ENCODE measurements at regions not wholly inside any gene's neighbourhood (a gene's known extent, or its start where the extent isn't known, plus 50 kb on each side); places are given as distances from the start of the nearest gene placed in this dataset.
"Not testable (repeated sequence)": the region's sequence is repeated elsewhere in the genome, so short reads cannot be mapped to it uniquely, and the experiment has no call there.

DNA sequence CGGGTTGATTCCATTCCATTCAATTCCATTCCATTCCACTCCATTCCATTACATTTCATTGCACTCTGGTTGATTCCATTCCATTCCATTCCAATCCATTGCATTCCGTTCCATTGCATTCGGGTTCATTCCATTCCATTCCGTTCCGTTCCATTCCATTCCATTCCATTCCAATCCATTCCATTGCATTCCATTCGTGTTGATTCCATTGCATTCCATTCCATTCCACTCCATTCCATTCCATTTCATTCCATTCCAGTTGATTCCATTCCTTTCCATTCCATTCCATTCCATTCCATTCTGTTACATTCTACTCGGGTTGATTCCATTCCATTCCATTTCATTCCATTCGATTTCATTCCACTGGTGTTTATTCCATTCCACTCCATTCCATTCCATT lies 133.3 kb downstream of the CWH43 start:
- TF ChIP-seq CREBL2 (CRISPR knock-in tag; IDR thresholded peaks at IDR 0.05; ENCODE audit: borderline replicate concordance); ZNF207 (IDR thresholded peaks at IDR 0.05; ENCODE audit: borderline replicate concordance); FOXM1 (CRISPR knock-in tag; IDR thresholded peaks at IDR 0.05); RERE (CRISPR knock-in tag; IDR thresholded peaks at IDR 0.05; ENCODE audit: low read depth); MAFK (conservative IDR thresholded peaks at IDR 0.05 in 1 of 2, IDR thresholded peaks at IDR 0.05 in 1 of 2; ENCODE audit: low read length in 2 of 2); MAZ (IDR thresholded peaks at IDR 0.05; ENCODE audit: borderline replicate concordance, low read depth, low read length); MAZ (CRISPR knock-in tag; IDR thresholded peaks at IDR 0.05; ENCODE audit: low read depth); ZMYM2 (CRISPR knock-in tag; IDR thresholded peaks at IDR 0.05): not testable (repeated sequence)
- TF ChIP-seq, protein P1, sequence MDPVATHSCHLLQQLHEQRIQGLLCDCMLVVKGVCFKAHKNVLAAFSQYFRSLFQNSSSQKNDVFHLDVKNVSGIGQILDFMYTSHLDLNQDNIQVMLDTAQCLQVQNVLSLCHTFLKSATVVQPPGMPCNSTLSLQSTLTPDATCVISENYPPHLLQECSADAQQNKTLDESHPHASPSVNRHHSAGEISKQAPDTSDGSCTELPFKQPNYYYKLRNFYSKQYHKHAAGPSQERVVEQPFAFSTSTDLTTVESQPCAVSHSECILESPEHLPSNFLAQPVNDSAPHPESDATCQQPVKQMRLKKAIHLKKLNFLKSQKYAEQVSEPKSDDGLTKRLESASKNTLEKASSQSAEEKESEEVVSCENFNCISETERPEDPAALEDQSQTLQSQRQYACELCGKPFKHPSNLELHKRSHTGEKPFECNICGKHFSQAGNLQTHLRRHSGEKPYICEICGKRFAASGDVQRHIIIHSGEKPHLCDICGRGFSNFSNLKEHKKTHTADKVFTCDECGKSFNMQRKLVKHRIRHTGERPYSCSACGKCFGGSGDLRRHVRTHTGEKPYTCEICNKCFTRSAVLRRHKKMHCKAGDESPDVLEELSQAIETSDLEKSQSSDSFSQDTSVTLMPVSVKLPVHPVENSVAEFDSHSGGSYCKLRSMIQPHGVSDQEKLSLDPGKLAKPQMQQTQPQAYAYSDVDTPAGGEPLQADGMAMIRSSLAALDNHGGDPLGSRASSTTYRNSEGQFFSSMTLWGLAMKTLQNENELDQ (CRISPR knock-in tag; IDR thresholded peaks at IDR 0.05; ENCODE audit: borderline replicate concordance): not testable (repeated sequence)
- TF ChIP-seq, protein P2, sequence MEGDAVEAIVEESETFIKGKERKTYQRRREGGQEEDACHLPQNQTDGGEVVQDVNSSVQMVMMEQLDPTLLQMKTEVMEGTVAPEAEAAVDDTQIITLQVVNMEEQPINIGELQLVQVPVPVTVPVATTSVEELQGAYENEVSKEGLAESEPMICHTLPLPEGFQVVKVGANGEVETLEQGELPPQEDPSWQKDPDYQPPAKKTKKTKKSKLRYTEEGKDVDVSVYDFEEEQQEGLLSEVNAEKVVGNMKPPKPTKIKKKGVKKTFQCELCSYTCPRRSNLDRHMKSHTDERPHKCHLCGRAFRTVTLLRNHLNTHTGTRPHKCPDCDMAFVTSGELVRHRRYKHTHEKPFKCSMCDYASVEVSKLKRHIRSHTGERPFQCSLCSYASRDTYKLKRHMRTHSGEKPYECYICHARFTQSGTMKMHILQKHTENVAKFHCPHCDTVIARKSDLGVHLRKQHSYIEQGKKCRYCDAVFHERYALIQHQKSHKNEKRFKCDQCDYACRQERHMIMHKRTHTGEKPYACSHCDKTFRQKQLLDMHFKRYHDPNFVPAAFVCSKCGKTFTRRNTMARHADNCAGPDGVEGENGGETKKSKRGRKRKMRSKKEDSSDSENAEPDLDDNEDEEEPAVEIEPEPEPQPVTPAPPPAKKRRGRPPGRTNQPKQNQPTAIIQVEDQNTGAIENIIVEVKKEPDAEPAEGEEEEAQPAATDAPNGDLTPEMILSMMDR (CRISPR knock-in tag; IDR thresholded peaks at IDR 0.05): not testable (repeated sequence)
